Vagina (tissue), 2 donors: ENCODE measurements at regions not wholly inside any gene's neighbourhood (a gene's known extent, or its start where the extent isn't known, plus 50 kb on each side); places are given as distances from the start of the nearest gene placed in this dataset.

Source experiments
- POLR2A ChIP-seq, 2 donors: fragments of 450-650 bp; IDR thresholded peaks; one replicate each; pipeline ENCODE4 v1.6.1; 2017; ENCODE audit warnings: antibody characterized with exemption in 2 of 2, mild to moderate bottlenecking in 2 of 2, moderate library complexity in 2 of 2
- POLR2AphosphoS5 ChIP-seq, 2 donors: sonication (generic); formaldehyde crosslinking; IDR thresholded peaks; one replicate each; pipeline ENCODE4 v1.9.0; 2017; ENCODE audit warnings: antibody characterized with exemption in 2 of 2, mild to moderate bottlenecking in 2 of 2, low read depth in 1 of 2; ENCODE audit not compliant: insufficient read depth in 1 of 2
- TF ChIP-seq, protein P1 (sequence below), 3 experiments: fragments of 450-650 bp in 2 of 3; fragments of 200-600 bp in 1 of 3; sonication (generic) in 1 of 3; IDR thresholded peaks; one replicate each; pipeline ENCODE4 v1.5.1; 2017 to 2019; ENCODE audit warnings: antibody characterized with exemption in 3 of 3, mild to moderate bottlenecking in 2 of 3, moderate library complexity in 2 of 3

DNA sequence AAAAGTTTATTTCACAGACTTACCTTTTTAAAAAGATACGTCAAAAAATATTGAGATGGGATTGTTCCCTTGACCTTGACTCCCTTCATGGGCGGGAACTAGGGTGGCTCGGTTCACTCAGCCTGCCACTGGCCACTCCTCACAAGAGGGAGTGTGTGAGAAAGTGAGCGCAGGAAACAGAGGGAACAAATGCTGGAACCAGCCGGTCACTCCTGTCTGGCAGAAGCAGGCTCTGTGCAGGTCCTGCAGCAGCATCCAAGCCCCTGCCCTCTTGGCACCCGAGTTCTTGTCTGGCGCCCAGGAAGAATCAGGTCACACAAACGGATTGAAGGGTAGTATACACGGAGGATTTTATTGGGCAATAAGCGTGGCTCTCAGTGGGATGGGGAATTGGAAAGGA is 58.9 kb downstream of the ZNF648 start:
- TF ChIP-seq, protein P1, sequence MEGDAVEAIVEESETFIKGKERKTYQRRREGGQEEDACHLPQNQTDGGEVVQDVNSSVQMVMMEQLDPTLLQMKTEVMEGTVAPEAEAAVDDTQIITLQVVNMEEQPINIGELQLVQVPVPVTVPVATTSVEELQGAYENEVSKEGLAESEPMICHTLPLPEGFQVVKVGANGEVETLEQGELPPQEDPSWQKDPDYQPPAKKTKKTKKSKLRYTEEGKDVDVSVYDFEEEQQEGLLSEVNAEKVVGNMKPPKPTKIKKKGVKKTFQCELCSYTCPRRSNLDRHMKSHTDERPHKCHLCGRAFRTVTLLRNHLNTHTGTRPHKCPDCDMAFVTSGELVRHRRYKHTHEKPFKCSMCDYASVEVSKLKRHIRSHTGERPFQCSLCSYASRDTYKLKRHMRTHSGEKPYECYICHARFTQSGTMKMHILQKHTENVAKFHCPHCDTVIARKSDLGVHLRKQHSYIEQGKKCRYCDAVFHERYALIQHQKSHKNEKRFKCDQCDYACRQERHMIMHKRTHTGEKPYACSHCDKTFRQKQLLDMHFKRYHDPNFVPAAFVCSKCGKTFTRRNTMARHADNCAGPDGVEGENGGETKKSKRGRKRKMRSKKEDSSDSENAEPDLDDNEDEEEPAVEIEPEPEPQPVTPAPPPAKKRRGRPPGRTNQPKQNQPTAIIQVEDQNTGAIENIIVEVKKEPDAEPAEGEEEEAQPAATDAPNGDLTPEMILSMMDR (IDR thresholded peaks at IDR 0.05): no peak
- TF ChIP-seq POLR2AphosphoS5 (IDR thresholded peaks at IDR 0.05; ENCODE audit: insufficient read depth in 1 of 2, low read depth in 1 of 2) (no peak), POLR2A (IDR thresholded peaks at IDR 0.05) (no peak)
